ENCODE measurements at regions not wholly inside any gene's neighbourhood (a gene's known extent, or its start where the extent isn't known, plus 50 kb on each side); places are given as distances from the start of the nearest gene placed in this dataset.

DNA sequence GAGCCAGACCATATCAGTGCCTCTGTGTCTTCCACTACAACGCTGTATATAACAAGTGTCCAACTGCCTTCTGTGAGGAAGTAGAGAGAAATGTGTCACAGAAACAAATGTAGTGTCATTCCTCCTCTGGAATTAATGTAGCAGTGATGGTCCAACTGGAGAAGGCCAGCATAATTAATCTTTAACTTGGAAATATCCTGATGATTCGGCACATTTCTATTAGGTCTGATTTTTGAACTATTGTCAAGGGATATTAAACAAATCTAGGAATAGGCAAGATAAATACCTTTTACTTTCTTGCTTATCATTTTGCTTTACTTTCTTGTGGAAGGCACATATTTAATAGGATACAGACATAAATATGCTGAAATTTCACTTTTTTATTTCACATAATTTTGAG is 446.2 kb upstream of the ALCAM start:
- no peaks in the 10 kb centered on the region for H3K36me3 ChIP-seq (ENCODE audit: control insufficient read depth in 4 of 4, insufficient read depth in 4 of 4, low read length in 4 of 4)
- H3K4me1 ChIP-seq (ENCODE audit: control insufficient read depth in 5 of 5, insufficient read depth in 5 of 5, low read length in 5 of 5) = peaks cover 0 to 3% (median 0%) of the 10 kb centered on the region in 5 donors
- H3K27me3 ChIP-seq (ENCODE audit: control insufficient read depth in 3 of 3, insufficient read depth in 3 of 3, low read length in 2 of 3) = no peaks in the 10 kb centered on the region
- H3K27ac ChIP-seq (ENCODE audit: low read depth in 1 of 2, low read length in 1 of 2) = no peak overlapping the region
- H3K9ac ChIP-seq (ENCODE audit: insufficient read depth in 1 of 2, low read length in 2 of 2) = no peak overlapping the region
- WGBS, 2 donors = 92 to 93% methylated on average over 2 of the region's 2 CpGs
- TF ChIP-seq, protein P1, sequence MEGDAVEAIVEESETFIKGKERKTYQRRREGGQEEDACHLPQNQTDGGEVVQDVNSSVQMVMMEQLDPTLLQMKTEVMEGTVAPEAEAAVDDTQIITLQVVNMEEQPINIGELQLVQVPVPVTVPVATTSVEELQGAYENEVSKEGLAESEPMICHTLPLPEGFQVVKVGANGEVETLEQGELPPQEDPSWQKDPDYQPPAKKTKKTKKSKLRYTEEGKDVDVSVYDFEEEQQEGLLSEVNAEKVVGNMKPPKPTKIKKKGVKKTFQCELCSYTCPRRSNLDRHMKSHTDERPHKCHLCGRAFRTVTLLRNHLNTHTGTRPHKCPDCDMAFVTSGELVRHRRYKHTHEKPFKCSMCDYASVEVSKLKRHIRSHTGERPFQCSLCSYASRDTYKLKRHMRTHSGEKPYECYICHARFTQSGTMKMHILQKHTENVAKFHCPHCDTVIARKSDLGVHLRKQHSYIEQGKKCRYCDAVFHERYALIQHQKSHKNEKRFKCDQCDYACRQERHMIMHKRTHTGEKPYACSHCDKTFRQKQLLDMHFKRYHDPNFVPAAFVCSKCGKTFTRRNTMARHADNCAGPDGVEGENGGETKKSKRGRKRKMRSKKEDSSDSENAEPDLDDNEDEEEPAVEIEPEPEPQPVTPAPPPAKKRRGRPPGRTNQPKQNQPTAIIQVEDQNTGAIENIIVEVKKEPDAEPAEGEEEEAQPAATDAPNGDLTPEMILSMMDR (IDR thresholded peaks at IDR 0.05; ENCODE audit: control extremely low read depth, extremely low read depth) = no peak
- DNase-seq (no peak), ATAC-seq (ENCODE audit: insufficient read depth, low FRiP score) (no peak)
- no peak overlapping the region for H3K4me3 ChIP-seq
- no peaks in the 10 kb centered on the region for H3K9me3 ChIP-seq (ENCODE audit: control insufficient read depth in 4 of 4, insufficient read depth in 3 of 4, low read length in 3 of 4)

DNA sequence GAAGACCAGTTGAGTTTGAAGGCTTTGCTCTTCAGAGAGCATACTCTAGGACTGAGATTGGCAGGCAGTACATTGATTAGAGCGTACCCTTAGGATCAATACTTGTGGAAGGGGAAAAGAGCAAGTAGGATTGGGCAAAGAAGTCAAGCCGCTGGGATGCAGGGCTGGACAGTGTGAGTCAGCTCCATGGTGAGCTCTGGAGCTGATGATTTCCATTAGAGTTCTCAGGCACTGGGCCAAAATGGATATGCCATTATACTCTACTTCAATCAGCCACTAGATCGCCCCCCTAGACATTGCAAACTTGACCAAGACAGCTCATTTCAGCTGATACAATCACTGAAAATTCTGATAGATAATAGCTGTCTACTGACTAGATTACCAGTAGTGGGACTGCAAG is 432.7 kb upstream of the ALCAM start:
- Histone ChIP-seq H3K9ac (ENCODE audit: insufficient read depth in 1 of 2, low read length in 2 of 2) (no peak overlapping the region), H3K9me3 (ENCODE audit: control insufficient read depth in 4 of 4, insufficient read depth in 3 of 4, low read length in 3 of 4) (peaks cover 0 to 5% (median 0%) of the 10 kb centered on the region in 4 donors), H3K27me3 (ENCODE audit: control insufficient read depth in 3 of 3, insufficient read depth in 3 of 3, low read length in 2 of 3) (no peaks in the 10 kb centered on the region), H3K4me3 (no peak overlapping the region), H3K27ac (ENCODE audit: low read depth in 1 of 2, low read length in 1 of 2) (no peak overlapping the region), H3K36me3 (ENCODE audit: control insufficient read depth in 4 of 4, insufficient read depth in 4 of 4, low read length in 4 of 4) (no peaks in the 10 kb centered on the region), H3K4me1 (ENCODE audit: control insufficient read depth in 5 of 5, insufficient read depth in 5 of 5, low read length in 5 of 5) (no peaks in the 10 kb centered on the region)
- DNase-seq (no peak), ATAC-seq (ENCODE audit: insufficient read depth, low FRiP score) (no peak)
- WGBS, 2 donors = 91% methylated on average over 3 of the region's 3 CpGs
- TF ChIP-seq, protein P1 (IDR thresholded peaks at IDR 0.05; ENCODE audit: control extremely low read depth, extremely low read depth) = no peak

DNA sequence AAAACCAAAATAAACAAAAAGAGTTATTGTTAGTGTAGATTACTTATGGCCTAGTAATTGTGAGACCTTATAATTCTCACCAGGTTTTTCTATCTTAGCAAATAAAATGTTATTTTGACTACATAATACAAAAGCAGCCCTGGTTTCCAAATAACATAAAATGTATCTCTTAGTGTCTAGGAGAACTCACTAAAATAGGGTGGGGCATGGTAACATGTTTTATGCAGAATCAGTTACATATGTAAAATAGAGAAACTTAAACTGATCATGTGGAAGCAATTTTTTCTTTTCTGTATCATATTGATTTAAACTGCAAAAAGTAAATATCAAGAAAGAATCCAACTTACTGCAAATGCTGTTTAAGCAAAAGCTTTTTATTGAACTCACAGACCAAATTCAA is 431.1 kb upstream of the ALCAM start:
- no peak overlapping the region for H3K4me3 ChIP-seq
- no peak overlapping the region for H3K9ac ChIP-seq (ENCODE audit: insufficient read depth in 1 of 2, low read length in 2 of 2)
- ATAC-seq (ENCODE audit: insufficient read depth, low FRiP score) (no peak), DNase-seq (no peak)
- peaks cover 0 to 5% (median 0%) of the 10 kb centered on the region in 4 donors for H3K9me3 ChIP-seq (ENCODE audit: control insufficient read depth in 4 of 4, insufficient read depth in 3 of 4, low read length in 3 of 4)
- no peak overlapping the region for H3K27ac ChIP-seq (ENCODE audit: low read depth in 1 of 2, low read length in 1 of 2)
- no peaks in the 10 kb centered on the region for H3K27me3 ChIP-seq (ENCODE audit: control insufficient read depth in 3 of 3, insufficient read depth in 3 of 3, low read length in 2 of 3)
- H3K4me1 ChIP-seq (ENCODE audit: control insufficient read depth in 5 of 5, insufficient read depth in 5 of 5, low read length in 5 of 5) = peaks cover 0 to 3% (median 0%) of the 10 kb centered on the region in 5 donors
- TF ChIP-seq, protein P1 (IDR thresholded peaks at IDR 0.05; ENCODE audit: control extremely low read depth, extremely low read depth) = no peak
- H3K36me3 ChIP-seq (ENCODE audit: control insufficient read depth in 4 of 4, insufficient read depth in 4 of 4, low read length in 4 of 4) = no peaks in the 10 kb centered on the region

DNA sequence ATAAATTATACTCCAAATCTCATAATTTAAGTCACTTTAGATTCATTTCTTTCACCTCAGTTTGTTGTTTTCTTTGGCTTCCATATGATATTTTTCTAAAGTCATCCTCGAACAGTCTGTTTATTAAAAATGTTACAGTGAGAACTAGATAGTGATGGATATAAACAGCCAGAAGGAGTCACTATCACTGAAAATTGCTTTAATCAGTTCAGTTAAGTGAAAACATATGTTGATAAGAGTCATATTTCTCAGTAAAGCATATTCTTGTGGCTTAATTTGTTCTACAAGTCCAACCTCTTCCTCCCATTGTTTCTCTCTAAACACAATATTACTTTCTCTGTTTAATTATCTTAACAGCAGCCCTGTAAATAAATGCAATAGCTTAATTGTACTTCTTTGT is 427.5 kb upstream of the ALCAM start:
- Histone ChIP-seq H3K9me3 (ENCODE audit: control insufficient read depth in 4 of 4, insufficient read depth in 3 of 4, low read length in 3 of 4) (no peaks in the 10 kb centered on the region), H3K36me3 (ENCODE audit: control insufficient read depth in 4 of 4, insufficient read depth in 4 of 4, low read length in 4 of 4) (no peaks in the 10 kb centered on the region), H3K4me3 (no peak overlapping the region), H3K27me3 (ENCODE audit: control insufficient read depth in 3 of 3, insufficient read depth in 3 of 3, low read length in 2 of 3) (no peaks in the 10 kb centered on the region), H3K9ac (ENCODE audit: insufficient read depth in 1 of 2, low read length in 2 of 2) (no peak overlapping the region), H3K27ac (ENCODE audit: low read depth in 1 of 2, low read length in 1 of 2) (no peak overlapping the region), H3K4me1 (ENCODE audit: control insufficient read depth in 5 of 5, insufficient read depth in 5 of 5, low read length in 5 of 5) (peaks cover 0 to 3% (median 0%) of the 10 kb centered on the region in 5 donors)
- TF ChIP-seq, protein P1 (IDR thresholded peaks at IDR 0.05; ENCODE audit: control extremely low read depth, extremely low read depth) = no peak
- WGBS, 2 donors = 57 to 70% methylated on average over 1 of the region's 1 CpG
- ATAC-seq (ENCODE audit: insufficient read depth, low FRiP score) (no peak), DNase-seq (peak in 2 of 3 donors; percentile 13 to 21)

Measured in lung (tissue), 11 donors.